NCI-H82 treated with DMSO at 0.1 percent for 48 hours (cell line): ENCODE measurements at regions not wholly inside any gene's neighbourhood (a gene's known extent, or its start where the extent isn't known, plus 50 kb on each side); places are given as distances from the start of the nearest gene placed in this dataset.
A peak's percentile ranks its signal among the peaks of the same experiment; 100 is the strongest.
"Not testable (repeated sequence)": the region's sequence is repeated elsewhere in the genome, so short reads cannot be mapped to it uniquely, and the experiment has no call there.

Experiments
- DNase-seq: peaks from one replicate; lab custom pipeline; 2025; ENCODE audit not compliant: unreplicated experiment; lab: John Stamatoyannopoulos, UW

- DNase-seq: no peak
These were observed 612.2 kb downstream of the TYW1 start for GRCh38 chr7:67608806-67609205.

GRCh38 chr7:67610897-67611296 is 614.3 kb downstream of the TYW1 start:
- DNase-seq: no peak

GRCh38 chr7:67614843-67615242 is 618.2 kb downstream of the TYW1 start:
- no peak for DNase-seq

- no peak for DNase-seq
These were observed 619.9 kb downstream of the TYW1 start for GRCh38 chr7:67616517-67616916.

GRCh38 chr7:67618556-67619162 is 622.0 kb downstream of the TYW1 start:
- no peak for DNase-seq

GRCh38 chr7:67619175-67619574 is 622.5 kb downstream of the TYW1 start:
- no peak for DNase-seq

GRCh38 chr7:67620216-67620933 is 623.7 kb downstream of the TYW1 start:
- no peak for DNase-seq

- no peak for DNase-seq
These were observed 625.1 kb downstream of the TYW1 start for GRCh38 chr7:67621704-67622103.

GRCh38 chr7:67625257-67625737 is 628.7 kb downstream of the TYW1 start:
- peak; percentile 82 for DNase-seq

GRCh38 chr7:67631476-67631875 is 634.8 kb downstream of the TYW1 start:
- DNase-seq: no peak

- no peak for DNase-seq
These were observed 638.6 kb downstream of the TYW1 start for GRCh38 chr7:67635271-67635670.

- DNase-seq: peak; percentile 48
These were observed 639.9 kb downstream of the TYW1 start for GRCh38 chr7:67636348-67637022.

GRCh38 chr7:67637023-67637358 is 640.4 kb downstream of the TYW1 start:
- no peak for DNase-seq

GRCh38 chr7:67642542-67642941 is 645.9 kb downstream of the TYW1 start:
- not testable (repeated sequence) for DNase-seq

GRCh38 chr7:67644151-67644550 is 647.5 kb downstream of the TYW1 start:
- DNase-seq: no peak

- DNase-seq: no peak
These were observed 656.3 kb downstream of the TYW1 start for GRCh38 chr7:67652937-67653336.

GRCh38 chr7:67653856-67654454 is 657.3 kb downstream of the TYW1 start:
- no peak for DNase-seq

GRCh38 chr7:67654642-67655041 is 658.0 kb downstream of the TYW1 start:
- DNase-seq: no peak

- DNase-seq: no peak
These were observed 658.5 kb downstream of the TYW1 start for GRCh38 chr7:67655168-67655567.

GRCh38 chr7:67659091-67659490 is 662.5 kb downstream of the TYW1 start:
- DNase-seq: no peak

GRCh38 chr7:67662804-67663203 is 666.2 kb downstream of the TYW1 start:
- DNase-seq: no peak

GRCh38 chr7:67663644-67664043 is 667.0 kb downstream of the TYW1 start:
- no peak for DNase-seq
